ENCODE measurements at regions not wholly inside any gene's neighbourhood (a gene's known extent, or its start where the extent isn't known, plus 50 kb on each side); places are given as distances from the start of the nearest gene placed in this dataset.
"Not testable (repeated sequence)": the region's sequence is repeated elsewhere in the genome, so short reads cannot be mapped to it uniquely, and the experiment has no call there.

- no peak overlapping the region for H3K27ac ChIP-seq (ENCODE audit: insufficient read length, low read depth, low read length)
- H4K5ac ChIP-seq (ENCODE audit: insufficient read length, low read depth, low read length) = no peak overlapping the region
- no peak overlapping the region for H4K91ac ChIP-seq (ENCODE audit: insufficient read length, low read depth, low read length)
- Mint-ChIP-seq H3K27ac (no peak overlapping the region), H3K27me3 (ENCODE audit: low read depth) (no peaks in the 10 kb centered on the region; the same call in 1 of the 2 replicates), H3K36me3 (ENCODE audit: insufficient read depth in 1 of 3, low read depth in 3 of 3) (peaks cover 0 to 8% (median 3%) of the 10 kb centered on the region in 3 experiments; a peak in 4 of 7 replicates), H3K4me3 (no peak overlapping the region), H3K9me3 (peaks cover 5 to 8% of the 10 kb centered on the region in 2 experiments), H3K4me1 (peaks cover 4 to 8% of the 10 kb centered on the region in 2 experiments; a peak in 2 of 4 replicates)
- H2BK12ac ChIP-seq (ENCODE audit: insufficient read length, low read depth, low read length) = no peak overlapping the region
- TF ChIP-seq, protein P1, sequence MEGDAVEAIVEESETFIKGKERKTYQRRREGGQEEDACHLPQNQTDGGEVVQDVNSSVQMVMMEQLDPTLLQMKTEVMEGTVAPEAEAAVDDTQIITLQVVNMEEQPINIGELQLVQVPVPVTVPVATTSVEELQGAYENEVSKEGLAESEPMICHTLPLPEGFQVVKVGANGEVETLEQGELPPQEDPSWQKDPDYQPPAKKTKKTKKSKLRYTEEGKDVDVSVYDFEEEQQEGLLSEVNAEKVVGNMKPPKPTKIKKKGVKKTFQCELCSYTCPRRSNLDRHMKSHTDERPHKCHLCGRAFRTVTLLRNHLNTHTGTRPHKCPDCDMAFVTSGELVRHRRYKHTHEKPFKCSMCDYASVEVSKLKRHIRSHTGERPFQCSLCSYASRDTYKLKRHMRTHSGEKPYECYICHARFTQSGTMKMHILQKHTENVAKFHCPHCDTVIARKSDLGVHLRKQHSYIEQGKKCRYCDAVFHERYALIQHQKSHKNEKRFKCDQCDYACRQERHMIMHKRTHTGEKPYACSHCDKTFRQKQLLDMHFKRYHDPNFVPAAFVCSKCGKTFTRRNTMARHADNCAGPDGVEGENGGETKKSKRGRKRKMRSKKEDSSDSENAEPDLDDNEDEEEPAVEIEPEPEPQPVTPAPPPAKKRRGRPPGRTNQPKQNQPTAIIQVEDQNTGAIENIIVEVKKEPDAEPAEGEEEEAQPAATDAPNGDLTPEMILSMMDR (conservative IDR thresholded peaks at IDR 0.05) = no peak
- no peak overlapping the region for H3K56ac ChIP-seq (ENCODE audit: insufficient read length, low read depth, low read length)
- H2BK5ac ChIP-seq (ENCODE audit: insufficient read length, low read length) = no peak overlapping the region
- no peak overlapping the region for H3K4ac ChIP-seq (ENCODE audit: low read depth, low read length)
- H2BK15ac ChIP-seq (ENCODE audit: low read depth, low read length) = no peak overlapping the region
- no peaks in the 10 kb centered on the region for H3K27me3 ChIP-seq (ENCODE audit: insufficient read depth, low read length)
- H3K79me1 ChIP-seq (ENCODE audit: insufficient read depth, low read depth, low read length, poor library complexity, severe bottlenecking) = no peaks in the 10 kb centered on the region
- no peak overlapping the region for H3K9ac ChIP-seq (ENCODE audit: extremely low read depth, insufficient read length, low read length)
- no peaks in the 10 kb centered on the region for H3K9me3 ChIP-seq (ENCODE audit: control insufficient read depth, low read depth, low read length)
- H3K4me1 ChIP-seq (ENCODE audit: insufficient read depth, low read length) = peaks cover 3% of the 10 kb centered on the region; the same call in 1 of the 2 replicates
- H2BK120ac ChIP-seq (ENCODE audit: low read depth, low read length, poor library complexity, severe bottlenecking) = no peak overlapping the region
- no peak for DNase-seq
- no peak overlapping the region for H2BK20ac ChIP-seq (ENCODE audit: low read depth, low read length, poor library complexity, severe bottlenecking)
- H4K8ac ChIP-seq (replicated peaks; ENCODE audit: insufficient read length, low read depth, low read length) = no peak overlapping the region
- H3K4me2 ChIP-seq (ENCODE audit: insufficient read depth, insufficient read length, low read length) = no peak overlapping the region
- no peak overlapping the region for H3K14ac ChIP-seq (ENCODE audit: insufficient read depth, low read length)
- no peak overlapping the region for H3K23ac ChIP-seq (ENCODE audit: insufficient read length, low read depth, low read length)
- H2AFZ ChIP-seq (ENCODE audit: low read length) = no peak overlapping the region
- no peaks in the 10 kb centered on the region for H3K23me2 ChIP-seq (ENCODE audit: insufficient read length, low read depth, low read length, poor library complexity, severe bottlenecking)
- no peaks in the 10 kb centered on the region for H3K79me2 ChIP-seq (ENCODE audit: insufficient read depth, low read length)
- no peak overlapping the region for H3T11ph ChIP-seq (ENCODE audit: low read length)
- no peak overlapping the region for H3K18ac ChIP-seq (ENCODE audit: insufficient read length, low read depth, low read length)
- no peak overlapping the region for H2AK5ac ChIP-seq (ENCODE audit: insufficient read length, low read length)
- no peaks in the 10 kb centered on the region for H4K20me1 ChIP-seq (ENCODE audit: control insufficient read depth, insufficient read depth, insufficient read length)
These were observed 146.5 kb downstream of the SPATA31D1 start for GRCh38 chr9:82135106-82135505.

- H3K23me2 ChIP-seq (ENCODE audit: insufficient read length, low read depth, low read length, poor library complexity, severe bottlenecking); H3K56ac ChIP-seq (ENCODE audit: insufficient read length, low read depth, low read length); H3K27me3 Mint-ChIP-seq (ENCODE audit: low read depth); H3K79me2 ChIP-seq (ENCODE audit: insufficient read depth, low read length); H3K4me1 Mint-ChIP-seq; H2BK15ac ChIP-seq (ENCODE audit: low read depth, low read length); H3K27ac Mint-ChIP-seq; H3K4me2 ChIP-seq (ENCODE audit: insufficient read depth, insufficient read length, low read length); H3K18ac ChIP-seq (ENCODE audit: insufficient read length, low read depth, low read length); H3K4me3 Mint-ChIP-seq; H2AK5ac ChIP-seq (ENCODE audit: insufficient read length, low read length); H3T11ph ChIP-seq (ENCODE audit: low read length); H3K27me3 ChIP-seq (ENCODE audit: insufficient read depth, low read length); H4K5ac ChIP-seq (ENCODE audit: insufficient read length, low read depth, low read length); H2BK20ac ChIP-seq (ENCODE audit: low read depth, low read length, poor library complexity, severe bottlenecking); H4K8ac ChIP-seq (replicated peaks; ENCODE audit: insufficient read length, low read depth, low read length); H3K23ac ChIP-seq (ENCODE audit: insufficient read length, low read depth, low read length); H3K27ac ChIP-seq (ENCODE audit: insufficient read length, low read depth, low read length); H3K36me3 Mint-ChIP-seq (ENCODE audit: insufficient read depth in 1 of 3, low read depth in 3 of 3); H2BK120ac ChIP-seq (ENCODE audit: low read depth, low read length, poor library complexity, severe bottlenecking); H3K14ac ChIP-seq (ENCODE audit: insufficient read depth, low read length); H3K9ac ChIP-seq (ENCODE audit: extremely low read depth, insufficient read length, low read length); H3K9me3 ChIP-seq (ENCODE audit: control insufficient read depth, low read depth, low read length); H3K4me1 ChIP-seq (ENCODE audit: insufficient read depth, low read length); H2AFZ ChIP-seq (ENCODE audit: low read length); H3K4ac ChIP-seq (ENCODE audit: low read depth, low read length); H2BK12ac ChIP-seq (ENCODE audit: insufficient read length, low read depth, low read length); H2BK5ac ChIP-seq (ENCODE audit: insufficient read length, low read length); DNase-seq; H4K91ac ChIP-seq (ENCODE audit: insufficient read length, low read depth, low read length); H3K9me3 Mint-ChIP-seq; H4K20me1 ChIP-seq (ENCODE audit: control insufficient read depth, insufficient read depth, insufficient read length); H3K79me1 ChIP-seq (ENCODE audit: insufficient read depth, low read depth, low read length, poor library complexity, severe bottlenecking): not testable (repeated sequence)
These were observed 149.5 kb downstream of the SPATA31D1 start for GRCh38 chr9:82138081-82138480.
